H1 (cell line): ENCODE measurements at regions not wholly inside any gene's neighbourhood (a gene's known extent, or its start where the extent isn't known, plus 50 kb on each side); places are given as distances from the start of the nearest gene placed in this dataset.

Experiments
- CTCF ChIA-PET: fragments of 300-600 bp; sonication (Branson Sonifier 250); formaldehyde crosslinking; loops from one replicate; lab custom pipeline; 2021; ENCODE audit not compliant: partially characterized antibody; lab: Charles Lee
- POLR2A ChIA-PET: fragments of 300-600 bp; sonication (Branson Sonifier 250); formaldehyde crosslinking; loops from one replicate; lab custom pipeline; 2021; ENCODE audit warnings: inconsistent platforms; ENCODE audit not compliant: partially characterized antibody; lab: Charles Lee
- DNase-seq, 2 experiments: peaks; one replicate each; pipeline versions ENCODE4 v3.0.0 to v3.0.0-alpha.2; 2010 to 2022; ENCODE audit warnings: low spot score in 2 of 2, low read depth in 1 of 2, mixed read lengths in 1 of 2
- FAIRE-seq: peaks from 2 replicates; lab custom pipeline; 2011; peaks lifted over from hg19 to GRCh38; lab: Jason Lieb, UNC
- H2AFZ ChIP-seq: 2 replicates; pipeline ENCODE4 v1.8.1; 2012; ENCODE audit warnings: low read length, inconsistent platforms
- H2AK5ac ChIP-seq: 2 replicates; pipeline ENCODE4 v1.6.1; 2013; ENCODE audit warnings: low read depth, low read length
- H2BK120ac ChIP-seq: replicated peaks from 2 replicates; pipeline ENCODE3; 2013; ENCODE audit warnings: low read depth, low read length, inconsistent platforms
- H2BK12ac ChIP-seq: 2 replicates; pipeline ENCODE4 v1.6.1; 2013; ENCODE audit warnings: low read depth, low read length
- H2BK15ac ChIP-seq: 2 replicates; pipeline ENCODE4 v1.6.1; 2013; ENCODE audit warnings: low read length
- H2BK20ac ChIP-seq: 2 replicates; pipeline ENCODE4 v1.6.1; 2013; ENCODE audit warnings: low read length
- H2BK5ac ChIP-seq: 2 replicates; pipeline ENCODE4 v1.6.1; 2013; ENCODE audit warnings: low read depth, low read length
- H3K14ac ChIP-seq: 2 replicates; pipeline ENCODE4 v1.6.1; 2013; ENCODE audit warnings: inconsistent platforms; ENCODE audit not compliant: insufficient read length
- H3K18ac ChIP-seq: 2 replicates; pipeline ENCODE4 v1.6.1; 2013; ENCODE audit warnings: low read length; ENCODE audit errors: extremely low read depth
- H3K23ac ChIP-seq: 2 replicates; pipeline ENCODE4 v1.6.1; 2013; ENCODE audit warnings: inconsistent platforms; ENCODE audit not compliant: insufficient read length
- H3K23me2 ChIP-seq: 2 replicates; pipeline ENCODE4 v1.6.1; 2013; ENCODE audit warnings: low read depth, low read length
- H3K27ac ChIP-seq: 2 replicates; pipeline ENCODE4 v1.6.1; 2011; ENCODE audit warnings: low read depth, low read length, inconsistent platforms
- H3K27me3 ChIP-seq, 4 experiments: replicated peaks in 1 of 4; 1 replicate in 1 of 4; 2 replicates in 3 of 4; pipeline versions ENCODE4 v1.6.1 to v1.8.1; 2011 to 2013; ENCODE audit warnings: low read length in 3 of 4, mild to moderate bottlenecking in 3 of 4, inconsistent platforms in 2 of 4, mixed read lengths in 2 of 4, moderate library complexity in 1 of 4; ENCODE audit not compliant: control insufficient read depth in 3 of 4, insufficient read depth in 3 of 4; ENCODE audit errors: extremely low read depth in 1 of 4
- H3K36me3 ChIP-seq, 4 experiments: 2 replicates each; pipeline versions ENCODE4 v1.6.1 to v1.8.1; 2011 to 2013; ENCODE audit warnings: mild to moderate bottlenecking in 4 of 4, low read length in 3 of 4, moderate library complexity in 2 of 4, control low read depth in 1 of 4, inconsistent platforms in 1 of 4; ENCODE audit not compliant: insufficient read depth in 4 of 4, control insufficient read depth in 2 of 4
- H3K4ac ChIP-seq: replicated peaks from 2 replicates; pipeline ENCODE3; 2013; ENCODE audit warnings: low read length, low read depth, mixed read lengths, inconsistent platforms; ENCODE audit not compliant: insufficient read length
- H3K4me1 ChIP-seq, 4 experiments: replicated peaks in 1 of 4; 1 replicate in 1 of 4; 2 replicates in 3 of 4; pipeline versions ENCODE4 v1.6.1 to v1.8.1; 2011 to 2013; ENCODE audit warnings: low read length in 3 of 4, inconsistent platforms in 2 of 4, mixed read lengths in 1 of 4; ENCODE audit not compliant: insufficient read depth in 4 of 4, control insufficient read depth in 3 of 4
- H3K4me2 ChIP-seq, 2 experiments: 2 replicates each; pipeline versions ENCODE4 v1.6.1 to v1.8.1; 2011 to 2013; ENCODE audit warnings: low read depth in 2 of 2, low read length in 2 of 2, control low read depth in 1 of 2, inconsistent platforms in 1 of 2, mild to moderate bottlenecking in 1 of 2; ENCODE audit not compliant: insufficient read depth in 1 of 2
- H3K4me3 ChIP-seq, 4 experiments: fragments of 200-600, 300-600 bp in 1 of 4; sonication (generic), shearing (Covaris generic), sonication (Bioruptor Twin) in 1 of 4; 2 replicates each; pipeline versions ENCODE4 v1.5.1 to v1.8.1; 2011 to 2016; ENCODE audit warnings: low read length in 4 of 4, low read depth in 3 of 4, control low read depth in 2 of 4, inconsistent platforms in 2 of 4, mild to moderate bottlenecking in 2 of 4, mixed read lengths in 1 of 4, moderate library complexity in 1 of 4; ENCODE audit not compliant: insufficient read depth in 2 of 4; ENCODE audit errors: extremely low read depth in 1 of 4
- H3K56ac ChIP-seq: replicated peaks from 2 replicates; pipeline ENCODE3; 2013; ENCODE audit warnings: low read depth, mild to moderate bottlenecking, mixed read lengths, low read length, inconsistent platforms; ENCODE audit not compliant: insufficient read length
- H3K79me1 ChIP-seq: 2 replicates; pipeline ENCODE4 v1.6.1; 2013; ENCODE audit warnings: low read depth, low read length, control low read depth
- H3K79me2 ChIP-seq, 2 experiments: 2 replicates each; pipeline versions ENCODE4 v1.6.1 to v1.8.1; 2012 to 2013; ENCODE audit warnings: low read length in 2 of 2, mild to moderate bottlenecking in 2 of 2, inconsistent platforms in 1 of 2; ENCODE audit not compliant: insufficient read depth in 2 of 2, control insufficient read depth in 1 of 2
- H3K9ac ChIP-seq, 4 experiments: replicated peaks in 1 of 4; 1 replicate in 1 of 4; 2 replicates in 3 of 4; pipeline versions ENCODE4 v1.6.1 to v1.8.1; 2011 to 2013; ENCODE audit warnings: low read depth in 3 of 4, low read length in 3 of 4, control low read depth in 2 of 4, mild to moderate bottlenecking in 2 of 4, moderate library complexity in 2 of 4, inconsistent platforms in 1 of 4; ENCODE audit errors: extremely low read depth in 1 of 4
- H3K9me3 ChIP-seq, 2 experiments: 2 replicates each; pipeline versions ENCODE4 v1.6.1 to v1.8.1; 2012 to 2013; ENCODE audit warnings: mild to moderate bottlenecking in 2 of 2, moderate library complexity in 2 of 2, control low read depth in 1 of 2, inconsistent platforms in 1 of 2, low read depth in 1 of 2, low read length in 1 of 2, mixed read lengths in 1 of 2; ENCODE audit not compliant: insufficient read depth in 2 of 2
- H4K20me1 ChIP-seq, 2 experiments: replicated peaks in 1 of 2; 2 replicates each; pipeline versions ENCODE3 to v1.8.1; 2011 to 2013; ENCODE audit warnings: inconsistent platforms in 2 of 2, low read length in 2 of 2, mild to moderate bottlenecking in 1 of 2; ENCODE audit not compliant: insufficient read depth in 2 of 2, control insufficient read depth in 1 of 2
- H4K5ac ChIP-seq: 2 replicates; pipeline ENCODE4 v1.6.1; 2013; ENCODE audit warnings: low read length, low read depth, mixed read lengths, inconsistent platforms; ENCODE audit not compliant: insufficient read length
- H4K8ac ChIP-seq: 2 replicates; pipeline ENCODE4 v1.8.0; 2013; ENCODE audit warnings: mild to moderate bottlenecking, moderate library complexity, low read length, inconsistent platforms; ENCODE audit not compliant: insufficient read depth; ENCODE audit errors: extremely low read depth
- H4K91ac ChIP-seq: replicated peaks from 2 replicates; pipeline ENCODE3; 2013; ENCODE audit warnings: low read length, mixed read lengths, inconsistent platforms; ENCODE audit not compliant: insufficient read length
- FOSL1 ChIP-seq: IDR thresholded peaks from 2 replicates; pipeline ENCODE4 v1.6.1; 2011; ENCODE audit warnings: mild to moderate bottlenecking, low read depth, low read length, moderate library complexity; ENCODE audit not compliant: insufficient read depth
- WGBS, 2 experiments: shearing (Covaris generic) in 1 of 2; methylation state at CpG; one replicate each; pipeline versions ENCODE4 v1.1.6 to v1.1.7; 2013 to 2015; ENCODE audit warnings: low lambda C conversion rate in 2 of 2, mixed read lengths in 2 of 2, inconsistent platforms in 1 of 2, low coverage in 1 of 2, missing lambda C conversion rate in 1 of 2; ENCODE audit not compliant: insufficient replicate concordance in 2 of 2, insufficient coverage in 1 of 2, insufficient read length in 1 of 2; ENCODE audit errors: extremely low coverage in 1 of 2, missing lambda C conversion rate in 1 of 2; 5-methylcytosine and 5-hydroxymethylcytosine counted together

DNA sequence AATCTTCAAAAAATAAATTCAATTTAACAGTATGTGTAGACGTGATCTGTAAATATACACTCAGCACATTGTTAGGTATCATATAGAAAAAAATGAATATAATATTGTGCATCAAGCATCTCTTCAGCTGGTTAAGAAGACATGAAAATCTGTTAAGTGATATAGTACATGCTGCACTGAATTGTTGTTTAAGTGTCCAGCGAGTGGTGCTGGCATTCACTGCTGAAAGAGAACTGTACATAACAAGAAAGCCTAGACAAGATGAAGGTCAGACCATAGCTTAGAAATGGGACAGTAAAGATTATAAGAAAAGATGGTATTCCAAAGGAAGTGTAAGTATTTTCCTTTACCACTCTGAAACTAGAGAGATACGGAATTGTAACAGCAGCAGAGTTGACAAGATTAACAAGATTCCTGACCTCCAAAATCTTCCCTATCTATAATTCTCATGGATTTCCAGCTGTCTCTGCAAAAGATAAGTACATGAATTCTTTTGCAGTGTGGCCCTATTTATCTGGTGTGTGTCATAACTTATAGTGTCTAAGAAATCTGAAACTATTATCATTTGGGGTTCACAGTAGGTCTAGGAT lies 198.6 kb downstream of the FLRT2 start:
- H4K20me1 ChIP-seq, result no peaks in the 10 kb centered on the region
- ChIA-PET CTCF (no interaction called here), POLR2A (no interaction called here)
- no peaks in the 10 kb centered on the region for H3K4me1 ChIP-seq
- no peak overlapping the region for H3K4ac ChIP-seq
- H2BK120ac ChIP-seq, result no peak overlapping the region
- H3K23me2 ChIP-seq, result no peaks in the 10 kb centered on the region
- H3K14ac ChIP-seq, result no peak overlapping the region
- no peak overlapping the region for H3K56ac ChIP-seq
- DNase-seq (no peak), FAIRE-seq (no peak)
- H3K36me3 ChIP-seq, result no peaks in the 10 kb centered on the region
- H3K9ac ChIP-seq, result no peak overlapping the region
- no peaks in the 10 kb centered on the region for H3K79me2 ChIP-seq
- H2AK5ac ChIP-seq, result no peak overlapping the region
- no peaks in the 10 kb centered on the region for H3K27me3 ChIP-seq
- H4K91ac ChIP-seq, result no peak overlapping the region
- no peak overlapping the region for H2BK20ac ChIP-seq
- H3K4me2 ChIP-seq, result no peak overlapping the region
- no peak overlapping the region for H2BK12ac ChIP-seq
- 62% methylated on average over 3 of the region's 3 CpGs; no CpG with 5 or more reads in 1 of the 2 experiments for WGBS, 2 experiments
- H4K5ac ChIP-seq, result no peak overlapping the region
- no peak overlapping the region for H3K23ac ChIP-seq
- no peak overlapping the region for H4K8ac ChIP-seq
- no peak overlapping the region for H2BK15ac ChIP-seq
- no peaks in the 10 kb centered on the region for H3K9me3 ChIP-seq
- H2BK5ac ChIP-seq, result no peak overlapping the region
- H3K79me1 ChIP-seq, result no peaks in the 10 kb centered on the region
- H2AFZ ChIP-seq, result no peak overlapping the region
- no peak overlapping the region for H3K18ac ChIP-seq
- no peak overlapping the region for H3K27ac ChIP-seq
- H3K4me3 ChIP-seq, result no peak overlapping the region
- no peak for TF ChIP-seq FOSL1
